Muscle layer of duodenum (tissue), 2 donors: ENCODE measurements at regions not wholly inside any gene's neighbourhood (a gene's known extent, or its start where the extent isn't known, plus 50 kb on each side); places are given as distances from the start of the nearest gene placed in this dataset.

ENCODE experiments used
- H3K27ac ChIP-seq: one replicate; pipeline ENCODE4 v1.7.0; 2013; ENCODE audit warnings: mild to moderate bottlenecking, low read length
- H3K27me3 ChIP-seq: one replicate; pipeline ENCODE4 v1.7.0; 2013; ENCODE audit warnings: low read depth, mild to moderate bottlenecking, control low read depth, low read length
- H3K36me3 ChIP-seq, 2 donors: one replicate each; pipeline ENCODE4 v1.7.0; 2013; ENCODE audit warnings: low read length in 2 of 2, control low read depth in 1 of 2, mild to moderate bottlenecking in 1 of 2; ENCODE audit not compliant: insufficient read depth in 2 of 2, control insufficient read depth in 1 of 2
- H3K4me1 ChIP-seq, 2 donors: one replicate each; pipeline ENCODE4 v1.7.0; 2013; ENCODE audit warnings: low read length in 2 of 2, mild to moderate bottlenecking in 2 of 2, control low read depth in 1 of 2, moderate library complexity in 1 of 2; ENCODE audit not compliant: insufficient read depth in 2 of 2, control insufficient read depth in 1 of 2
- H3K4me3 ChIP-seq, 2 donors: one replicate each; pipeline ENCODE4 v1.7.0; 2013; ENCODE audit warnings: low read length in 2 of 2, low read depth in 1 of 2, mild to moderate bottlenecking in 1 of 2
- H3K9me3 ChIP-seq, 2 donors: one replicate each; pipeline ENCODE4 v1.7.0; 2013; ENCODE audit warnings: low read length in 2 of 2, control low read depth in 1 of 2, mild to moderate bottlenecking in 1 of 2; ENCODE audit not compliant: control insufficient read depth in 1 of 2
- donor health status: healthy.

- Histone ChIP-seq H3K4me1 (peaks cover 0 to 8% of the 10 kb centered on the region in 2 donors), H3K9me3 (no peaks in the 10 kb centered on the region), H3K27ac (no peak overlapping the region), H3K4me3 (no peak overlapping the region), H3K36me3 (no peaks in the 10 kb centered on the region), H3K27me3 (no peaks in the 10 kb centered on the region)
These were observed 487.4 kb upstream of the ADGRL2 start for GRCh38 chr1:81313289-81313688.

- H3K9me3 ChIP-seq = no peaks in the 10 kb centered on the region
- no peaks in the 10 kb centered on the region for H3K36me3 ChIP-seq
- no peak overlapping the region for H3K4me3 ChIP-seq
- no peak overlapping the region for H3K27ac ChIP-seq
- no peaks in the 10 kb centered on the region for H3K27me3 ChIP-seq
- peaks cover 0 to 8% of the 10 kb centered on the region in 2 donors for H3K4me1 ChIP-seq
These were observed 488.4 kb upstream of the ADGRL2 start for GRCh38 chr1:81312272-81312754.

- Histone ChIP-seq H3K4me3 (no peak overlapping the region), H3K4me1 (peaks cover 0 to 8% of the 10 kb centered on the region in 2 donors), H3K9me3 (no peaks in the 10 kb centered on the region), H3K36me3 (no peaks in the 10 kb centered on the region), H3K27ac (no peak overlapping the region), H3K27me3 (no peaks in the 10 kb centered on the region)
These were observed 490.5 kb upstream of the ADGRL2 start for GRCh38 chr1:81310250-81310649.

- no peaks in the 10 kb centered on the region for H3K9me3 ChIP-seq
- no peak overlapping the region for H3K4me3 ChIP-seq
- no peaks in the 10 kb centered on the region for H3K36me3 ChIP-seq
- no peak overlapping the region for H3K27ac ChIP-seq
- no peaks in the 10 kb centered on the region for H3K4me1 ChIP-seq
- no peaks in the 10 kb centered on the region for H3K27me3 ChIP-seq
These were observed 492.5 kb upstream of the ADGRL2 start for GRCh38 chr1:81308191-81308590.

- Histone ChIP-seq H3K9me3 (no peaks in the 10 kb centered on the region), H3K4me3 (no peak overlapping the region), H3K4me1 (no peaks in the 10 kb centered on the region), H3K27me3 (no peaks in the 10 kb centered on the region), H3K36me3 (no peaks in the 10 kb centered on the region), H3K27ac (no peak overlapping the region)
These were observed 492.9 kb upstream of the ADGRL2 start for GRCh38 chr1:81307786-81308185.

- H3K4me3 ChIP-seq = peak overlapping the region; percentile 73 to 75
- no peaks in the 10 kb centered on the region for H3K27me3 ChIP-seq
- no peak overlapping the region for H3K27ac ChIP-seq
- no peaks in the 10 kb centered on the region for H3K9me3 ChIP-seq
- no peaks in the 10 kb centered on the region for H3K4me1 ChIP-seq
- H3K36me3 ChIP-seq = no peaks in the 10 kb centered on the region
These were observed 494.7 kb upstream of the ADGRL2 start for GRCh38 chr1:81305997-81306452.

- H3K4me3 ChIP-seq = no peak overlapping the region
- H3K9me3 ChIP-seq = no peaks in the 10 kb centered on the region
- H3K27ac ChIP-seq = no peak overlapping the region
- H3K27me3 ChIP-seq = no peaks in the 10 kb centered on the region
- H3K36me3 ChIP-seq = no peaks in the 10 kb centered on the region
- no peaks in the 10 kb centered on the region for H3K4me1 ChIP-seq
These were observed 496.5 kb upstream of the ADGRL2 start for GRCh38 chr1:81304187-81304586.

GRCh38 chr1:81299892-81300291 lies 500.8 kb upstream of the ADGRL2 start:
- H3K4me1 ChIP-seq = no peaks in the 10 kb centered on the region
- H3K27ac ChIP-seq = no peak overlapping the region
- H3K4me3 ChIP-seq = no peak overlapping the region
- H3K36me3 ChIP-seq = no peaks in the 10 kb centered on the region
- no peaks in the 10 kb centered on the region for H3K9me3 ChIP-seq
- H3K27me3 ChIP-seq = no peaks in the 10 kb centered on the region

GRCh38 chr1:81298266-81298665 lies 502.5 kb upstream of the ADGRL2 start:
- Histone ChIP-seq H3K9me3 (no peaks in the 10 kb centered on the region), H3K4me1 (no peaks in the 10 kb centered on the region), H3K36me3 (no peaks in the 10 kb centered on the region), H3K27ac (no peak overlapping the region), H3K27me3 (no peaks in the 10 kb centered on the region), H3K4me3 (no peak overlapping the region)

GRCh38 chr1:81296601-81297000 lies 504.1 kb upstream of the ADGRL2 start:
- Histone ChIP-seq H3K4me1 (no peaks in the 10 kb centered on the region), H3K36me3 (no peaks in the 10 kb centered on the region), H3K27me3 (no peaks in the 10 kb centered on the region), H3K27ac (no peak overlapping the region), H3K9me3 (no peaks in the 10 kb centered on the region), H3K4me3 (no peak overlapping the region)

GRCh38 chr1:81290326-81290725 lies 510.4 kb upstream of the ADGRL2 start:
- Histone ChIP-seq H3K4me1 (no peaks in the 10 kb centered on the region), H3K4me3 (no peak overlapping the region), H3K9me3 (no peaks in the 10 kb centered on the region), H3K36me3 (no peaks in the 10 kb centered on the region), H3K27ac (no peak overlapping the region), H3K27me3 (no peaks in the 10 kb centered on the region)

- Histone ChIP-seq H3K4me1 (no peaks in the 10 kb centered on the region), H3K27ac (no peak overlapping the region), H3K4me3 (no peak overlapping the region), H3K36me3 (no peaks in the 10 kb centered on the region), H3K27me3 (no peaks in the 10 kb centered on the region), H3K9me3 (no peaks in the 10 kb centered on the region)
These were observed 512.0 kb upstream of the ADGRL2 start for GRCh38 chr1:81288689-81289088.
